Spleen (tissue), 7 donors: ENCODE measurements at regions not wholly inside any gene's neighbourhood (a gene's known extent, or its start where the extent isn't known, plus 50 kb on each side); places are given as distances from the start of the nearest gene placed in this dataset.

Source experiments
- CTCF ChIP-seq, 11 experiments: fragments of 200-600 bp in 7 of 11; fragments of 450-650 bp in 4 of 11; sonication (generic) in 4 of 11; IDR thresholded peaks in 8 of 11; conservative IDR thresholded peaks in 3 of 11; 1 replicate in 7 of 11; 2 replicates in 4 of 11; pipeline versions ENCODE4 v1.4.0 to v1.8.0; 2016 to 2021; ENCODE audit warnings: antibody characterized with exemption in 11 of 11, inconsistent platforms in 4 of 11, mild to moderate bottlenecking in 1 of 11
- POLR2A ChIP-seq, 3 donors: fragments of 450-650 bp; IDR thresholded peaks; one replicate each; pipeline ENCODE4 v1.5.1; 2017; ENCODE audit warnings: antibody characterized with exemption in 3 of 3, mild to moderate bottlenecking in 1 of 3
- POLR2AphosphoS5 ChIP-seq, 3 donors: sonication (generic); formaldehyde crosslinking; IDR thresholded peaks; one replicate each; pipeline ENCODE4 v1.5.1; 2017; ENCODE audit warnings: antibody characterized with exemption in 3 of 3
- donor health status: DM: no; HTN: no; CAD: no; lungs with moderate emphysema.
- donor health status: DM: no; HTN: no; CAD: no.
- donor health status: DM: no; HTN: no; CAD: no.

- TF ChIP-seq POLR2A (IDR thresholded peaks at IDR 0.05) = no peak
- no peak for TF ChIP-seq CTCF (IDR thresholded peaks at IDR 0.05 in 8 of 11, conservative IDR thresholded peaks at IDR 0.05 in 3 of 11)
- TF ChIP-seq POLR2AphosphoS5 (IDR thresholded peaks at IDR 0.05) = no peak
Measured at GRCh38 chr16:29302976-29303375, 103.5 kb downstream of the NPIPB11 start.
